KMS-11 (cell line): ENCODE measurements at regions not wholly inside any gene's neighbourhood (a gene's known extent, or its start where the extent isn't known, plus 50 kb on each side); places are given as distances from the start of the nearest gene placed in this dataset.

Experiments
- H2AFZ ChIP-seq: fragments of 200-600 bp; sonication (generic); 2 replicates; pipeline ENCODE4 v1.6.1; 2016; ENCODE audit warnings: antibody characterized with exemption, mixed run types, low read depth
- H3K27ac ChIP-seq: fragments of 200-600 bp; sonication (generic); 2 replicates; pipeline ENCODE4 v1.6.1; 2016; ENCODE audit warnings: mild to moderate bottlenecking, mixed run types
- H3K27me3 ChIP-seq: fragments of 200-600 bp; sonication (generic); 2 replicates; pipeline ENCODE4 v1.6.1; 2017; ENCODE audit warnings: mild to moderate bottlenecking, low read depth, mixed run types, moderate library complexity; ENCODE audit not compliant: insufficient read depth
- H3K36me3 ChIP-seq: fragments of 200-600 bp; sonication (generic); 2 replicates; pipeline ENCODE4 v1.6.1; 2017; ENCODE audit warnings: mild to moderate bottlenecking, mixed run types; ENCODE audit not compliant: insufficient read depth
- H3K4me1 ChIP-seq: fragments of 200-600 bp; sonication (generic); 2 replicates; pipeline ENCODE4 v1.6.1; 2016; ENCODE audit warnings: mild to moderate bottlenecking, low read depth, mixed run types; ENCODE audit not compliant: poor library complexity, severe bottlenecking
- H3K4me2 ChIP-seq: fragments of 200-600 bp; sonication (generic); 2 replicates; pipeline ENCODE4 v1.7.0; 2016; ENCODE audit warnings: mild to moderate bottlenecking, mixed run types
- H3K4me3 ChIP-seq: fragments of 200-600 bp; sonication (generic); IDR thresholded peaks from 2 replicates; pipeline ENCODE4 v1.6.1; 2017; ENCODE audit warnings: low read depth, low read length, mixed read lengths; ENCODE audit not compliant: insufficient read depth
- H3K79me2 ChIP-seq: fragments of 200-600 bp; sonication (generic); 2 replicates; pipeline ENCODE4 v1.6.1; 2016; ENCODE audit warnings: low read depth, mixed run types; ENCODE audit not compliant: insufficient read depth
- H3K9ac ChIP-seq: fragments of 200-600 bp; sonication (generic); 2 replicates; pipeline ENCODE4 v1.6.1; 2016; ENCODE audit warnings: mild to moderate bottlenecking, mixed run types
- H4K20me1 ChIP-seq: fragments of 200-600 bp; sonication (generic); 2 replicates; pipeline ENCODE4 v1.6.1; 2016; ENCODE audit warnings: mild to moderate bottlenecking, mixed run types; ENCODE audit not compliant: insufficient read depth
- TF ChIP-seq, protein P1 (sequence below): fragments of 200-600 bp; sonication (generic); conservative IDR thresholded peaks from 2 replicates; pipeline ENCODE4 v1.6.1; 2017; ENCODE audit warnings: low read depth, mild to moderate bottlenecking, antibody characterized with exemption, low read length, moderate library complexity, mixed read lengths

DNA sequence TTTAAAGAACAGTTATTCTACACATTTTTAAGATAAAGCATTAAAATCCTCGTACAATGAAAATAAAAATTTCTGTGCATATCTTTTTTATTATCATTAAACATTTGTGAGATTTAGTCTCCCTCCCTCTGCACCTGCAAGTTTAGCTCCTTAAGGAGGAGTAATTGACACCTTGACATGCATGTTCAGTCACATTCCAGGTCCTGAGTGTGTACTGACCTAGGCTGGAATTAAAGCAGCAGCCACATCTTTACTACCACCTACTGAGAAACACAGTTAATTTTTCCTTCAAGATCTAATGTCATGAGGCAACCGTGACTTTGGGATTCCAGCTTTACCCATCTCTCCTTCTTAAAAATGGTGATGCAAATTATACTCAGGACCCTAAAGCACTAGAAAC is 123.1 kb upstream of the FREM2 start:
- Histone ChIP-seq H3K9ac (no peak overlapping the region), H3K27ac (no peak overlapping the region), H3K4me2 (no peak overlapping the region), H3K27me3 (no peaks in the 10 kb centered on the region), H3K4me3 (no peak overlapping the region), H2AFZ (no peak overlapping the region), H3K36me3 (no peaks in the 10 kb centered on the region), H4K20me1 (no peaks in the 10 kb centered on the region), H3K4me1 (no peaks in the 10 kb centered on the region), H3K79me2 (no peaks in the 10 kb centered on the region)
- TF ChIP-seq, protein P1, sequence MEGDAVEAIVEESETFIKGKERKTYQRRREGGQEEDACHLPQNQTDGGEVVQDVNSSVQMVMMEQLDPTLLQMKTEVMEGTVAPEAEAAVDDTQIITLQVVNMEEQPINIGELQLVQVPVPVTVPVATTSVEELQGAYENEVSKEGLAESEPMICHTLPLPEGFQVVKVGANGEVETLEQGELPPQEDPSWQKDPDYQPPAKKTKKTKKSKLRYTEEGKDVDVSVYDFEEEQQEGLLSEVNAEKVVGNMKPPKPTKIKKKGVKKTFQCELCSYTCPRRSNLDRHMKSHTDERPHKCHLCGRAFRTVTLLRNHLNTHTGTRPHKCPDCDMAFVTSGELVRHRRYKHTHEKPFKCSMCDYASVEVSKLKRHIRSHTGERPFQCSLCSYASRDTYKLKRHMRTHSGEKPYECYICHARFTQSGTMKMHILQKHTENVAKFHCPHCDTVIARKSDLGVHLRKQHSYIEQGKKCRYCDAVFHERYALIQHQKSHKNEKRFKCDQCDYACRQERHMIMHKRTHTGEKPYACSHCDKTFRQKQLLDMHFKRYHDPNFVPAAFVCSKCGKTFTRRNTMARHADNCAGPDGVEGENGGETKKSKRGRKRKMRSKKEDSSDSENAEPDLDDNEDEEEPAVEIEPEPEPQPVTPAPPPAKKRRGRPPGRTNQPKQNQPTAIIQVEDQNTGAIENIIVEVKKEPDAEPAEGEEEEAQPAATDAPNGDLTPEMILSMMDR, result no peak

DNA sequence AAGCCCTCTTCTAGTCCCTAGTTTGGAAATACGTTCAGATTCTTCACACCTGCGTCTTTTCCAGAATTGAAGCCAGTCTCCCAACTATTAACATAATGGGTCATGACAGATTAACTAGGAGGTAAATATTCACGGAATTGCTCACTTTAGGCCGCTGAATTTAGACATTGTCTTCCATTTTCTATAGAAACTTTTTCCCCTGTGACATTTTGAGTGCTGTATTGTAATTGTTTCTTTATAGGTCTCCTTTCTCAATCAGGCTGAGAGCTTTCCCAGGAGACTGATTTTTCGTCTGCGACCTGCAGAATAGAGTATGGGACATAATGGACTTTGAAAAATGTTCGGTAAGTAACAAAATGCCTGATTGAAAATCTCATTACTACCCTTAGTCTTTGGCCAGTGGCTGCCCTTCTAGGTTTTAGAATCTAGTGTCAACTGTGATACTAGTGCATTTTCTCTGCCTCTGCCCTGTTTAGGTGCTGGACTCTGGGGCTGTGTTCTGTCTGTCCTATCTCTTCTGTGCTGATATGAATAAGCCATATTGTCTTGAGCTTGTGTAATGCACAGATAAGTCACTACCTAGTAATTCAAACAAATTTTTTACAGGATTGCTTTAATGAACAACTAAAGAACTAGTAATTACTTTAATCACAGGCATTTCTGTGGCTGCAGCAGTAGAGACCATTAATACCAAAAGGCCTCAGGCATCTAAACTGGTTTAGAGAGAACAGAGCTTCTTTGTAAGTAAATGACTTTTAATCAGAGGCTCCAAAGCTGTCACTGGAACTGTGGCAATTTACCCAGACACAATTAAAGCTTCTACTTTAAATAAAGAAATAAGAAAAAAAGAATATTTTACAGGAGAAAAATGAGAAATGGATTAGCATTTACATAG is 122.4 kb upstream of the FREM2 start:
- no peaks in the 10 kb centered on the region for H3K79me2 ChIP-seq
- H2AFZ ChIP-seq, result no peak overlapping the region
- H3K9ac ChIP-seq, result no peak overlapping the region
- no peak overlapping the region for H3K4me3 ChIP-seq
- no peaks in the 10 kb centered on the region for H3K27me3 ChIP-seq
- H3K4me2 ChIP-seq, result no peak overlapping the region
- no peaks in the 10 kb centered on the region for H4K20me1 ChIP-seq
- H3K27ac ChIP-seq, result no peak overlapping the region
- H3K4me1 ChIP-seq, result no peaks in the 10 kb centered on the region
- no peaks in the 10 kb centered on the region for H3K36me3 ChIP-seq
- TF ChIP-seq, protein P1, result no peak

DNA sequence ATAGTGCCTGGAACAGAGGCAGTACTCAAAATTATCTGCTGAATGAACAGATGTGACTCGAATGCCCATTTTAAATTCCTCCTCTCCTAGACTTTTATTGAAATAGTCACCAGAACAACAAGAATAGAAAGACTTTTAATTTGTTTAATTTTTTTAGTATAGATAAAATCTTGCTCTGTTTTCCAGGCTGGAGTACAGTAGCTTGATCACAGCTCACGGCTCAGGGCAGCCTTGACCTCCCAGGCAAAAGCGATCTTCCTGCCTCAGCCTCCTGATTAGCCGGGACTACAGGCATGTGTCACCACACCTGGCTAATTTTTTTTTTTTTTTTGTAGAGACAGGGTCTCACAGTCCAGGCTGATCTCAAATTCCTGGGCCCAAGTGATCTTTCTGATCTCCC is 120.9 kb upstream of the FREM2 start:
- H3K4me2 ChIP-seq, result no peak overlapping the region
- no peaks in the 10 kb centered on the region for H3K36me3 ChIP-seq
- H4K20me1 ChIP-seq, result no peaks in the 10 kb centered on the region
- no peak overlapping the region for H3K27ac ChIP-seq
- TF ChIP-seq, protein P1, result no peak
- no peak overlapping the region for H3K9ac ChIP-seq
- no peak overlapping the region for H2AFZ ChIP-seq
- no peaks in the 10 kb centered on the region for H3K4me1 ChIP-seq
- H3K4me3 ChIP-seq, result no peak overlapping the region
- H3K79me2 ChIP-seq, result no peaks in the 10 kb centered on the region
- no peaks in the 10 kb centered on the region for H3K27me3 ChIP-seq

DNA sequence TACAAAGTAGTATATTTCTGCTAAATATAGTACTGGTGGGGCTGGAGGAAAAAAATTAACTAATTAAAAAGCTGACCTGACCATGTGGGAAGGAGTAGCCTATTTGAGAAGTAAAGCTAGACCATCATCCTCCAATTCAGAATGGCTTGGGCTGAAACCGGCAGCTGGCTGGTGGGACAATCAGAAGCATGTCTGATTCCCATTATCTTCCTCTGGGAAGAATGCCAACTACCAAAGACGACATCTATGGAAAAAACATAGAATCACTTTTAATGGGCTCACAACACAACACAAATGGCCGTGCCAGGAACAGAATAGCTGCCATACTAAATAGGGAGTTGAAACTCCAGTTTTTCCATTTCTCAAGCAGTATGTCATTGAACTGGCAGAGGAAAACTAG is 120.4 kb upstream of the FREM2 start:
- TF ChIP-seq, protein P1, result no peak
- Histone ChIP-seq H3K4me2 (no peak overlapping the region), H3K9ac (no peak overlapping the region), H4K20me1 (no peaks in the 10 kb centered on the region), H3K27me3 (no peaks in the 10 kb centered on the region), H3K79me2 (no peaks in the 10 kb centered on the region), H3K36me3 (no peaks in the 10 kb centered on the region), H3K27ac (no peak overlapping the region), H2AFZ (no peak overlapping the region), H3K4me3 (no peak overlapping the region), H3K4me1 (no peaks in the 10 kb centered on the region)
